HEK293T (cell line): ENCODE measurements at regions not wholly inside any gene's neighbourhood (a gene's known extent, or its start where the extent isn't known, plus 50 kb on each side); places are given as distances from the start of the nearest gene placed in this dataset.

ENCODE experiments used
- CTCF ChIA-PET: fragments of 350-600 bp; formaldehyde crosslinking; extraction: SDS; loops from one replicate; lab custom pipeline; 2021; ENCODE audit warnings: antibody characterized with exemption, inconsistent platforms; lab: Yijun Ruan, JAX
- POLR2A ChIA-PET: fragments of 350-600 bp; formaldehyde crosslinking; extraction: SDS; loops from one replicate; lab custom pipeline; 2020; ENCODE audit warnings: antibody characterized with exemption, inconsistent platforms; lab: Yijun Ruan, JAX
- DNase-seq: peaks from one replicate; pipeline ENCODE4 v3.0.0; 2012; ENCODE audit warnings: mixed read lengths; ENCODE audit errors: extremely low spot score
- ARNT ChIP-seq: fragments of 450-650 bp; IDR thresholded peaks from 2 replicates; pipeline ENCODE4 v1.6.1; 2017; ENCODE audit warnings: mild to moderate bottlenecking
- BHLHE40 ChIP-seq: fragments of 450-650 bp; IDR thresholded peaks from 2 replicates; pipeline ENCODE4 v1.6.1; 2016; ENCODE audit warnings: mild to moderate bottlenecking, moderate library complexity, borderline replicate concordance
- CTBP1 ChIP-seq: fragments of 450-650 bp; IDR thresholded peaks from 2 replicates; pipeline ENCODE4 v1.6.1; 2016; ENCODE audit warnings: borderline replicate concordance
- ELF4 ChIP-seq: fragments of 450-650 bp; IDR thresholded peaks from 2 replicates; pipeline ENCODE4 v1.6.1; 2017; ENCODE audit warnings: antibody characterized with exemption
- FOXA1 ChIP-seq: fragments of 450-650 bp; IDR thresholded peaks from 2 replicates; pipeline ENCODE4 v1.6.1; 2016; ENCODE audit warnings: mild to moderate bottlenecking
- FOXK2 ChIP-seq: fragments of 450-650 bp; IDR thresholded peaks from 2 replicates; pipeline ENCODE4 v1.6.1; 2016; ENCODE audit warnings: mild to moderate bottlenecking
- FOXM1 ChIP-seq: fragments of 450-650 bp; IDR thresholded peaks from 2 replicates; pipeline ENCODE4 v1.6.1; 2017; ENCODE audit warnings: mild to moderate bottlenecking, borderline replicate concordance
- HDGF ChIP-seq: fragments of 450-650 bp; IDR thresholded peaks from 2 replicates; pipeline ENCODE4 v1.6.1; 2017; ENCODE audit warnings: antibody characterized with exemption, borderline replicate concordance
- L3MBTL2 ChIP-seq: fragments of 450-650 bp; conservative IDR thresholded peaks from 2 replicates; pipeline ENCODE4 v1.6.1; 2016; ENCODE audit warnings: mild to moderate bottlenecking
- LEF1 ChIP-seq: fragments of 450-650 bp; IDR thresholded peaks from 2 replicates; pipeline ENCODE4 v1.6.1; 2017; ENCODE audit warnings: mild to moderate bottlenecking, borderline replicate concordance
- NFRKB ChIP-seq: fragments of 450-650 bp; IDR thresholded peaks from 2 replicates; pipeline ENCODE4 v1.6.1; 2016; ENCODE audit warnings: mild to moderate bottlenecking, moderate library complexity
- SP1 ChIP-seq: fragments of 450-650 bp; IDR thresholded peaks from 2 replicates; pipeline ENCODE4 v1.6.1; 2017
- SUZ12 ChIP-seq: fragments of 450-650 bp; IDR thresholded peaks from 2 replicates; pipeline ENCODE4 v1.6.1; 2016; ENCODE audit warnings: mild to moderate bottlenecking
- TARDBP ChIP-seq: fragments of 450-650 bp; IDR thresholded peaks from 2 replicates; pipeline ENCODE4 v1.6.1; 2016
- ZNF384 ChIP-seq: fragments of 450-650 bp; IDR thresholded peaks from 2 replicates; pipeline ENCODE4 v1.6.1; 2016
- TF ChIP-seq, protein P1 (sequence below): fragments of 450-650 bp; IDR thresholded peaks from 2 replicates; pipeline ENCODE4 v1.6.1; 2016

DNA sequence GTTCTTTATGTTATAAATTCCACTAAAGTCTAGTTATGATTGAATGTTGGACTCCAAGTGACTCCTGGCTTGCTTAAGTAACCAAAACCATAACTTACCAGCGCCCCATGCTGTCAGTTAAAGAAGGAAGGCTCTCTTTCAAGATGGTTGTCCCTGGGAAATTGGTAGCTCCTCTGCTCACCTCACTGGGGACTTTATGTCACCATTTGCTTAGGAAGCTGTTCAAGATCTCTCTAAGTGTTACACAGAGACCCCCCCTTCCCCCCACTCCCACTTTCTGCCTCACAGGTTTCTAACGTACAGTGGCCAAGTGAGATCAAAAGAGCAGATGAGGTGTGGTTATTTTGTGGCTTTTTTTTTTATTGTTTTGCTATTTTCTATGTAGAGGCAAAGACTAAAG is 301.8 kb downstream of the AASDHPPT start:
- no peak for DNase-seq
- POLR2A ChIA-PET, result no interaction called here
- CTCF ChIA-PET, result interaction anchor here (0.7 kb wide), 1 partner anchor 58 kb away, joined by 3 read pairs; no protein-coding TSS in a partner anchor
- no peak for TF ChIP-seq FOXM1
- no peak for TF ChIP-seq ZNF384
- no peak for TF ChIP-seq LEF1
- no peak for TF ChIP-seq SP1
- no peak for TF ChIP-seq ARNT
- TF ChIP-seq CTBP1, result no peak
- no peak for TF ChIP-seq ELF4
- no peak for TF ChIP-seq NFRKB
- TF ChIP-seq SUZ12, result no peak
- TF ChIP-seq BHLHE40, result no peak
- TF ChIP-seq TARDBP, result no peak
- TF ChIP-seq HDGF, result no peak

DNA sequence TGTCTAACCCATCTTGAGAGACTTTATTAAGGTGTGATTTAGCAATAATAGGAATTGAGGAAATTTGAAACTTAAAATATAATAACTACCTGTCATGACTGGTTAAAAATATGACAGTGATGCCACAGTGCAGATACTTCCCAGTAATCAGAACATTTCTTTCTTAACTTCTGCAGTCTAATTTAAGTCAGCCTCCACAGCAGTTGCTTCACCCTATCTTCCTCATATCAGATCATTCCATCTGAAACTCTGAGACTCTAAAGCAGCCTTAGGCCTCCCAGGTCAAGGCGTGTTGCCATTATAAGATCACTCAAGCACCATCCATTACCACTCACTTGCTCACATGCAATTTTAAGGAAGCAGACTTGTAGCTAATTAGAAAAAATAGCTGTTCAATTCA is 302.2 kb downstream of the AASDHPPT start:
- DNase-seq, result no peak
- TF ChIP-seq BHLHE40 (no peak), FOXK2 (no peak), ARNT (no peak), HDGF (no peak), L3MBTL2 (no peak), ELF4 (no peak), CTBP1 (no peak), SP1 (no peak), LEF1 (no peak)
- POLR2A ChIA-PET, result no interaction called here
- CTCF ChIA-PET, result interaction anchor here (0.7 kb wide), 1 partner anchor 58 kb away, joined by 3 read pairs; no protein-coding TSS in a partner anchor

DNA sequence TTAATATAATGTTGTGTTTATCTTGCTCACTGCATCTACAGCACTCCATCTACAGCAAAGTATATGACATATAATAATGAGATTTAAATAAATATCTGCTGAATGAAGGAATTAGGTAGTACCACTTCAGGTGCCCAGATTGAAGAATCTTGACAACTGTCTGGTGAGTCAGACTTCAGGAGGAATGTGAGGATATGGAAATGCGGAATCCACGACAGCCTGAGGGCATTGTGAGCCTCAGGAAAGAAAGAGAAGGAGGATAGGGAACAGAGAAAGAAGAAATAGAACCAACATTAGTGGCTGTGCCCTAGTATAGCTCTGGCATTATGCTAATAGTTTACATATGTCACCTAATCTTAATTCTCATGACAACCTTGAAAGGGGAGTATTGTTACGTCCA is 304.4 kb downstream of the AASDHPPT start:
- TF ChIP-seq SP1 (no peak), BHLHE40 (no peak), FOXK2 (no peak), ZNF384 (no peak), HDGF (no peak), LEF1 (no peak), CTBP1 (no peak), FOXA1 (no peak), ARNT (no peak), FOXM1 (no peak), SUZ12 (no peak), NFRKB (no peak), TARDBP (no peak), L3MBTL2 (no peak), ELF4 (no peak)
- TF ChIP-seq, protein P1, sequence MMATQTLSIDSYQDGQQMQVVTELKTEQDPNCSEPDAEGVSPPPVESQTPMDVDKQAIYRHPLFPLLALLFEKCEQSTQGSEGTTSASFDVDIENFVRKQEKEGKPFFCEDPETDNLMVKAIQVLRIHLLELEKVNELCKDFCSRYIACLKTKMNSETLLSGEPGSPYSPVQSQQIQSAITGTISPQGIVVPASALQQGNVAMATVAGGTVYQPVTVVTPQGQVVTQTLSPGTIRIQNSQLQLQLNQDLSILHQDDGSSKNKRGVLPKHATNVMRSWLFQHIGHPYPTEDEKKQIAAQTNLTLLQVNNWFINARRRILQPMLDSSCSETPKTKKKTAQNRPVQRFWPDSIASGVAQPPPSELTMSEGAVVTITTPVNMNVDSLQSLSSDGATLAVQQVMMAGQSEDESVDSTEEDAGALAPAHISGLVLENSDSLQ, result no peak
- CTCF ChIA-PET, result no interaction called here
- DNase-seq, result no peak
- POLR2A ChIA-PET, result no interaction called here

DNA sequence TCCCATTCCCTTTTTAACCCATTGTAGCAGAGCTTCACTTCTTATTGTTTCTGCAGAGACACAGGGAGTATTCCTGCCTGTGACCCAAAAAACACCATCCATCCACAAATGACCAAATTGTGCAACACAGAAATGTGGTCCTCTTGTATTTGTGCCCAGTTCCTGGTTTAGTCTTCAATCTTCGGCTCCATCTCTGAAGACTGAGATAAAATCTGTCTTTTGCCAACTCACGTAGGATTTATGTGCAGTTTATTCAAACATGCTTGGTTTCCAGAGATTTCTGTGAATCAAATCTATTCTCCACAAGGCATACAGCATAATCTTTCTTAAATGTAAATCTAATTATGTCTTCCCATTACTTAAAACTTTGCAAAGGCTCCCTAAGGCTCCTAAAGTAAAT is 307.0 kb downstream of the AASDHPPT start:
- no peak for DNase-seq
- ChIA-PET CTCF (no interaction called here), POLR2A (no interaction called here)
- no peak for TF ChIP-seq HDGF
- no peak for TF ChIP-seq TARDBP

DNA sequence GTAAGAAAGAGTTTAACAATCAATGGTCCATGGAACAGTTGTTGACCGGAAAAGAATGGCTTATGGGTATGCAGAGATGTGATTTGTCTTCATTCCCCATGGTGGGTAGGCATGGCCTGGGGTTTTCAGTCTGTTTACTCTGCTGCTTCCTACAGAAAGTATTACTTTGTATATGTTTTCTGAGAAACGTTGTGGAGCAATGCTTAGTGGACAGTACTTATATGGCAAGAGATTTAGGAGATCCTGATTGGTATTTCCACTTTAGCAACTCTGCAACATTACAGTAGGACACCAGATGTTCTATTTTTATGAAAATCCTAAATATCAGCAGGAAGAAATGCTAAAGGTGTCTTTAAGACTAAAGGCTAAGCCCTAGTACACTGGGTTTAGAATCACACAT is 309.1 kb downstream of the AASDHPPT start:
- ChIA-PET POLR2A (no interaction called here), CTCF (no interaction called here)
- no peak for TF ChIP-seq ELF4
- TF ChIP-seq SP1, result no peak
- TF ChIP-seq SUZ12, result no peak
- no peak for TF ChIP-seq FOXA1
- no peak for TF ChIP-seq ARNT
- no peak for TF ChIP-seq CTBP1
- TF ChIP-seq, protein P1, result no peak
- TF ChIP-seq L3MBTL2, result no peak
- no peak for TF ChIP-seq LEF1
- TF ChIP-seq TARDBP, result no peak
- TF ChIP-seq HDGF, result no peak
- no peak for TF ChIP-seq NFRKB
- no peak for TF ChIP-seq ZNF384
- no peak for TF ChIP-seq FOXK2
- no peak for DNase-seq

DNA sequence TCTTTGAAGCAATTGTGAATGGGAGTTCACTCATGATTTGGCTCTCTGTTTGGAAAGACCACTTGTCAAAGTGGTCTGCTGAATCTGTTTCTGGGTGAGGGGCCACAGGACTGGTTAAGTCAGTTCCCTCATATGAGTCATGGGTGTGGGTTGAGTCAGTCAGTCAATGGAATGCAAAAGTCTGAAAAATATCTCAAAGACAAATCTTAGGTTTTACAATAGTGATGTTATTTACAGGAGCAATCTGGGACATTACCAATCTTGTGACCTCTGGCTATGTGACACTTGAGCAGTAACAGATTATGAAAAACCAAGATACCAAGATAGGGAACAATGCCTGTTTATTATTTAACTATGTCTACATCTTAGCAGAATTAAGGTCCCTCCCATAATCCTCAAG is 311.6 kb downstream of the AASDHPPT start:
- POLR2A ChIA-PET, result no interaction called here
- TF ChIP-seq, protein P1, result no peak
- no peak for TF ChIP-seq TARDBP
- no peak for TF ChIP-seq BHLHE40
- TF ChIP-seq FOXM1, result no peak
- TF ChIP-seq NFRKB, result no peak
- no peak for TF ChIP-seq FOXK2
- TF ChIP-seq ARNT, result no peak
- TF ChIP-seq SP1, result no peak
- no peak for TF ChIP-seq ELF4
- TF ChIP-seq ZNF384, result no peak
- no peak for TF ChIP-seq CTBP1
- TF ChIP-seq SUZ12, result no peak
- TF ChIP-seq HDGF, result no peak
- no peak for TF ChIP-seq LEF1
- TF ChIP-seq FOXA1, result no peak
- no peak for TF ChIP-seq L3MBTL2
- DNase-seq, result no peak
- CTCF ChIA-PET, result no interaction called here

DNA sequence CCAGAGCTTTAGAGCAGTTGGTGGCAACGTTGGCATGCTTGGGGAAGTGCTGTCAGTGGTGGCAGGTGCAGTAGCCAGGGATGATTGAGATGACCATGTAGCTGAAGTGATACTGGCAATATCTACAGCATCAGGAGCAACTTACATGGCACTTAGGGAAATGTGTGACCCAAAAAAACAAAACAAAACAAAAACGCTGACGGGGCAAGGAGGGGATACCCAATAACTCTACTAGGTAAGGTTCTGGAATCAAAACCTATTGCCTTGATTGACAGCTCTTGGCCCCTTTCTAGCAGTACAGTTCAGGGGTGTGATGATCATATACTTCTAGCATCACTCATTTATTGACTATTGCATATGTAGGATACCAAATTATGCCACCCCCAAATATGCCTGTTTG is 312.6 kb downstream of the AASDHPPT start:
- DNase-seq, result no peak
- ChIA-PET CTCF (no interaction called here), POLR2A (no interaction called here)
- TF ChIP-seq FOXA1 (no peak), ARNT (no peak), FOXK2 (no peak), TARDBP (no peak), NFRKB (no peak), L3MBTL2 (no peak), BHLHE40 (no peak), SP1 (no peak), ZNF384 (no peak), CTBP1 (no peak), LEF1 (no peak), FOXM1 (no peak), ELF4 (no peak), HDGF (no peak)
- TF ChIP-seq, protein P1, result no peak
